Ureter (tissue), 1 donor: ENCODE measurements at regions not wholly inside any gene's neighbourhood (a gene's known extent, or its start where the extent isn't known, plus 50 kb on each side); places are given as distances from the start of the nearest gene placed in this dataset.
"Not testable (repeated sequence)": the region's sequence is repeated elsewhere in the genome, so short reads cannot be mapped to it uniquely, and the experiment has no call there.

Experiments used
- DNase-seq: peaks from one replicate; pipeline ENCODE4 v3.0.0-alpha.2; 2020; ENCODE audit warnings: low spot score
- donor health status: DM: yes; HTN: yes; CAD: no.

- no peak for DNase-seq
These were observed 1288.6 kb upstream of the GJE1 start for GRCh38 chr6:140844167-140844566.

GRCh38 chr6:140833408-140833807, 1299.3 kb upstream of the GJE1 start:
- DNase-seq = no peak

- DNase-seq = no peak
These were observed 1302.1 kb upstream of the GJE1 start for GRCh38 chr6:140830666-140831065.

- no peak for DNase-seq
These were observed 1303.9 kb upstream of the GJE1 start for GRCh38 chr6:140828856-140829255.

- no peak for DNase-seq
These were observed 1305.1 kb upstream of the GJE1 start for GRCh38 chr6:140827593-140827992.

- no peak for DNase-seq
These were observed 1307.0 kb upstream of the GJE1 start for GRCh38 chr6:140825731-140826130.

GRCh38 chr6:140824595-140824994, 1308.1 kb upstream of the GJE1 start:
- DNase-seq = no peak

- no peak for DNase-seq
These were observed 1311.5 kb upstream of the GJE1 start for GRCh38 chr6:140821196-140821595.

GRCh38 chr6:140817176-140817575, 1315.5 kb upstream of the GJE1 start:
- no peak for DNase-seq

GRCh38 chr6:140816681-140817080, 1316.0 kb upstream of the GJE1 start:
- no peak for DNase-seq

- no peak for DNase-seq
These were observed 1320.1 kb upstream of the GJE1 start for GRCh38 chr6:140812636-140813035.

- DNase-seq = no peak
These were observed 1321.1 kb upstream of the GJE1 start for GRCh38 chr6:140811642-140812041.

GRCh38 chr6:140809694-140810101, 1323.0 kb upstream of the GJE1 start:
- DNase-seq = no peak

GRCh38 chr6:140806431-140806830, 1326.3 kb upstream of the GJE1 start:
- DNase-seq = no peak

- DNase-seq = no peak
These were observed 1338.2 kb upstream of the GJE1 start for GRCh38 chr6:140794544-140794943.

GRCh38 chr6:140790109-140790508, 1342.6 kb upstream of the GJE1 start:
- DNase-seq = no peak

GRCh38 chr6:140789466-140789865, 1343.3 kb upstream of the GJE1 start:
- DNase-seq = no peak

- no peak for DNase-seq
These were observed 1346.8 kb upstream of the GJE1 start for GRCh38 chr6:140785926-140786325.

- DNase-seq = no peak
These were observed 1348.2 kb upstream of the GJE1 start for GRCh38 chr6:140784573-140784972.

- not testable (repeated sequence) for DNase-seq
These were observed 1349.2 kb upstream of the GJE1 start for GRCh38 chr6:140783504-140783903.

GRCh38 chr6:140782941-140783340, 1349.8 kb upstream of the GJE1 start:
- DNase-seq = no peak

GRCh38 chr6:140779991-140780596, 1352.6 kb upstream of the GJE1 start:
- no peak for DNase-seq

- no peak for DNase-seq
These were observed 1353.4 kb upstream of the GJE1 start for GRCh38 chr6:140779341-140779740.

- DNase-seq = no peak
These were observed 1354.9 kb upstream of the GJE1 start for GRCh38 chr6:140777780-140778179.
